ENCODE measurements at regions not wholly inside any gene's neighbourhood (a gene's known extent, or its start where the extent isn't known, plus 50 kb on each side); places are given as distances from the start of the nearest gene placed in this dataset.

DNA sequence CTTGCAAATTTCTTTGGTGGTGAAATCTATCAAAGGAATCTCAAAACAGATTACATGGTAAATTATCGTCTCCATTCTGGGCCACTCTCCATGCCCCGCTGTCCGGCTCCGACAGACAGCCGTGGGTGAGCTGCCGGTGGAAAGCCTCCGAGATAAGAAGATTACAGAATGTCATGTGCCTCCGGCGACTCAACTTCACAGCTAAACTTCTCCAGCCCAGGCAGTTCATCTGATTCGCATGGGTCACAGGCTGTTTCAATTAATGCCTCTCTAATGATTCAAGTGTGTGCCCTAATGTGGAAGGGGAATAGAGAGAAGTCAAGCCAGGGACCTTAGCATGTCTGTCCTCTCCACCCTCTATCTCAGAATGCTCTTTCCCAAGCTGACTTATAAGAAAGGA, 520.8 kb upstream of the ZFHX3 start:
- Histone ChIP-seq H2AFZ (ENCODE audit: low read length) (no peak overlapping the region), H3K27me3 (ENCODE audit: control insufficient read depth in 1 of 2, insufficient read depth in 2 of 2, low read length in 2 of 2) (peaks cover 0 to 27% of the 10 kb centered on the region in 2 experiments; a peak in 3 of 5 replicates), H3K4me1 (ENCODE audit: insufficient read depth, low read length) (no peaks in the 10 kb centered on the region), H4K20me1 (ENCODE audit: insufficient read depth, low read length) (no peaks in the 10 kb centered on the region), H3K9ac (ENCODE audit: insufficient read depth, low read depth, low read length) (no peak overlapping the region), H3K4me3 (replicated peaks in 1 of 3; ENCODE audit: insufficient read depth in 1 of 3, low read depth in 2 of 3, low read length in 3 of 3) (no peak overlapping the region), H3K27ac (ENCODE audit: extremely low read length, insufficient read depth, low read length) (no peak overlapping the region), H3K9me3 (ENCODE audit: low read length) (no peaks in the 10 kb centered on the region), H3K4me2 (ENCODE audit: low read depth, low read length) (no peak overlapping the region), H3K36me3 (replicated peaks in 1 of 2; ENCODE audit: control insufficient read depth in 1 of 2, insufficient read depth in 2 of 2, low read length in 2 of 2) (no peaks in the 10 kb centered on the region), H3K79me2 (ENCODE audit: insufficient read depth, low read length) (no peaks in the 10 kb centered on the region)
- 66% methylated on average over 10 of the region's 10 CpGs for WGBS (ENCODE audit: low lambda C conversion rate)
- DNase-seq (ENCODE audit: low spot score) (no peak), FAIRE-seq (no peak), ATAC-seq (no peak)
- no peak for TF ChIP-seq HOXA7 (CRISPR knock-in tag; IDR thresholded peaks at IDR 0.05)
- POLR2A ChIA-PET = no interaction called here
- in situ Hi-C loops (cut with HindIII; ENCODE audit: extremely low pct_ligation_motif_present, low pct_unique_long_range_greater_than_20kb) (loop anchor here (5.0 to 10.0 kb wide), 2 partner anchors 309 to 386 kb away; no protein-coding TSS in a partner anchor), intact Hi-C loops (cut with micrococcal nuclease; ENCODE audit: unreplicated experiment) (no loop called here)
- CTCF ChIA-PET (ENCODE audit: low intra/inter-chr PET ratio, low total read pairs) = no interaction called here
- BruUV-seq (replicated peaks) = no TSS peak

DNA sequence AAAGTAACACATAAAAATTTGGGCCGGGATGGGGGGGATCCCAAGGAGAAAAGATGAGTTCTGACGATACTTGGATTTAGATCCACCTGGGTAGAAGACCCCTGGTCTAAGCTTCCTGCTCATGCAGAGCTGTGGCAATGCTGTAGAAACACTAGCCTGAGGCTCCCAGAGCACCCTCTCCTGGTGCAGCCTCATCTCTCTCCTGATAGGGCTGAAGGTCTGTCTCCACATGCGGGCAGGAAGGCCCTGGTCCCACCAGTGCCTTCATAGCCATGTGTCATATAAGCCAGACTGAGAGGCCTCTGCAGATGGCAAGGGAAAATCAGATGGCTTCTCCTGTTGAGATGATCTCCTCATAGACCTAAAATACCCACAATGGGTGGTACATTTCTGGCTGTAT, 518.0 kb upstream of the ZFHX3 start:
- Histone ChIP-seq H2AFZ (ENCODE audit: low read length) (no peak overlapping the region), H4K20me1 (ENCODE audit: insufficient read depth, low read length) (no peaks in the 10 kb centered on the region), H3K4me1 (ENCODE audit: insufficient read depth, low read length) (no peaks in the 10 kb centered on the region), H3K27ac (ENCODE audit: extremely low read length, insufficient read depth, low read length) (no peak overlapping the region), H3K79me2 (ENCODE audit: insufficient read depth, low read length) (no peaks in the 10 kb centered on the region), H3K9me3 (ENCODE audit: low read length) (no peaks in the 10 kb centered on the region), H3K4me3 (replicated peaks in 1 of 3; ENCODE audit: insufficient read depth in 1 of 3, low read depth in 2 of 3, low read length in 3 of 3) (no peak overlapping the region), H3K4me2 (ENCODE audit: low read depth, low read length) (no peak overlapping the region), H3K27me3 (ENCODE audit: control insufficient read depth in 1 of 2, insufficient read depth in 2 of 2, low read length in 2 of 2) (peaks cover 0 to 27% of the 10 kb centered on the region in 2 experiments; a peak in 3 of 5 replicates), H3K9ac (ENCODE audit: insufficient read depth, low read depth, low read length) (no peak overlapping the region), H3K36me3 (replicated peaks in 1 of 2; ENCODE audit: control insufficient read depth in 1 of 2, insufficient read depth in 2 of 2, low read length in 2 of 2) (no peaks in the 10 kb centered on the region)
- 16% methylated on average over 3 of the region's 3 CpGs for WGBS (ENCODE audit: low lambda C conversion rate)
- ATAC-seq = no peak; the same call in 1 of the 3 replicates
- CTCF ChIA-PET (ENCODE audit: low intra/inter-chr PET ratio, low total read pairs) = interaction anchor here (1.5 kb wide), 2 partner anchors 313 to 391 kb away, joined by 6 to 7 read pairs; no protein-coding TSS in a partner anchor
- in situ Hi-C loops (cut with HindIII; ENCODE audit: extremely low pct_ligation_motif_present, low pct_unique_long_range_greater_than_20kb) = loop anchor here (5.0 to 10.0 kb wide), 2 partner anchors 311 to 389 kb away; no protein-coding TSS in a partner anchor
- BruUV-seq (replicated peaks) = no TSS peak
- no peak for TF ChIP-seq ELF4 (CRISPR knock-in tag; IDR thresholded peaks at IDR 0.05; ENCODE audit: borderline replicate concordance)
- TF ChIP-seq ZEB1 (IDR thresholded peaks at IDR 0.05; ENCODE audit: insufficient replicate concordance, low read depth) = no peak
- no peak for TF ChIP-seq ZNF839 (CRISPR knock-in tag; IDR thresholded peaks at IDR 0.05; ENCODE audit: borderline replicate concordance)
- no peak for TF ChIP-seq ZIK1 (CRISPR knock-in tag; IDR thresholded peaks at IDR 0.05; ENCODE audit: borderline replicate concordance, low read depth)
- TF ChIP-seq ZNF138 (CRISPR knock-in tag; IDR thresholded peaks at IDR 0.05; ENCODE audit: low read depth) = no peak
- FAIRE-seq = no peak
- intact Hi-C loops (cut with micrococcal nuclease; ENCODE audit: unreplicated experiment) = loop anchor here (2.0 kb wide), 1 partner anchor 391 kb away; no protein-coding TSS in a partner anchor
- POLR2A ChIA-PET = no interaction called here
- DNase-seq (ENCODE audit: low spot score) = no peak

Data from HepG2 (cell line).